ENCODE measurements at regions not wholly inside any gene's neighbourhood (a gene's known extent, or its start where the extent isn't known, plus 50 kb on each side); places are given as distances from the start of the nearest gene placed in this dataset.

DNA sequence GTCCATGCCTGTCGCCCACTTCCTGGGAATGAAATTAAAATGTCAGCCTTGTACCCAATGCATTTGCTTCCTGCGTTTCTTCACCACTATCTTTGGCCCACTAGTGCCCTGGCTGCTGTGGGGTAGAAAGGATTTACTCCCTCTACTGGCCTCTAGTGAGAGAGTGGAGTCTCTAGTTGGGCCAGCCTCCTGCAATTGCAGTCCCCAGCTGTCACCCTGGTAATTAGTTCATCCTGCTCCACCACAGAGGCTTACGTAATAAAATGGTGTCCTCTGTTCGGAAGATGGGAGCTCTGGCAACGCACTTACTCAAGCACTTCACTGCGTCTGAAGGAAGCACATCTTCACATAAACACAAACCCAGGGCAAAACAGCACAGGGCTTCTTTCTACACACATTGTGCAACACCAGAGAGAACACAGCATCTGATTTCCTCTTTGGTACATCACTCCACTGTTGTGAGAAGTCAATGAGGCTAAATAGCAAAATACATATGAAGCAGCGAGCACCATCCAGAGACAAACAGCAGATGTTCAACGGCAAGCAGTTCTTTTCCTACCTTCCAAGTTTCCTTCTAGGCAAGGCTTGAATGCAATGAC lies 274.6 kb downstream of the LRATD1 start:
- no peaks in the 10 kb centered on the region for H3K27me3 Mint-ChIP-seq (ENCODE audit: insufficient read depth, unreplicated experiment)
- POLR2A ChIA-PET = no interaction called here
- no peak overlapping the region for H3K4me3 Mint-ChIP-seq (ENCODE audit: unreplicated experiment)
- H3K27ac Mint-ChIP-seq (ENCODE audit: low read depth, unreplicated experiment) = no peak overlapping the region
- TF ChIP-seq, protein P1, sequence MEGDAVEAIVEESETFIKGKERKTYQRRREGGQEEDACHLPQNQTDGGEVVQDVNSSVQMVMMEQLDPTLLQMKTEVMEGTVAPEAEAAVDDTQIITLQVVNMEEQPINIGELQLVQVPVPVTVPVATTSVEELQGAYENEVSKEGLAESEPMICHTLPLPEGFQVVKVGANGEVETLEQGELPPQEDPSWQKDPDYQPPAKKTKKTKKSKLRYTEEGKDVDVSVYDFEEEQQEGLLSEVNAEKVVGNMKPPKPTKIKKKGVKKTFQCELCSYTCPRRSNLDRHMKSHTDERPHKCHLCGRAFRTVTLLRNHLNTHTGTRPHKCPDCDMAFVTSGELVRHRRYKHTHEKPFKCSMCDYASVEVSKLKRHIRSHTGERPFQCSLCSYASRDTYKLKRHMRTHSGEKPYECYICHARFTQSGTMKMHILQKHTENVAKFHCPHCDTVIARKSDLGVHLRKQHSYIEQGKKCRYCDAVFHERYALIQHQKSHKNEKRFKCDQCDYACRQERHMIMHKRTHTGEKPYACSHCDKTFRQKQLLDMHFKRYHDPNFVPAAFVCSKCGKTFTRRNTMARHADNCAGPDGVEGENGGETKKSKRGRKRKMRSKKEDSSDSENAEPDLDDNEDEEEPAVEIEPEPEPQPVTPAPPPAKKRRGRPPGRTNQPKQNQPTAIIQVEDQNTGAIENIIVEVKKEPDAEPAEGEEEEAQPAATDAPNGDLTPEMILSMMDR (IDR thresholded peaks at IDR 0.05; ENCODE audit: unreplicated experiment) = no peak
- DNase-seq (ENCODE audit: unreplicated experiment) = peak; percentile 27
- BruUV-seq (replicated peaks) = no TSS peak
- intact Hi-C loops (cut with micrococcal nuclease) = no loop called here
- no peaks in the 10 kb centered on the region for H3K36me3 Mint-ChIP-seq (ENCODE audit: insufficient read depth, unreplicated experiment)
- H3K9me3 Mint-ChIP-seq (ENCODE audit: unreplicated experiment) = no peaks in the 10 kb centered on the region
- no peaks in the 10 kb centered on the region for H3K4me1 Mint-ChIP-seq (ENCODE audit: insufficient read depth, unreplicated experiment)
- CTCF ChIA-PET = no interaction called here

DNA sequence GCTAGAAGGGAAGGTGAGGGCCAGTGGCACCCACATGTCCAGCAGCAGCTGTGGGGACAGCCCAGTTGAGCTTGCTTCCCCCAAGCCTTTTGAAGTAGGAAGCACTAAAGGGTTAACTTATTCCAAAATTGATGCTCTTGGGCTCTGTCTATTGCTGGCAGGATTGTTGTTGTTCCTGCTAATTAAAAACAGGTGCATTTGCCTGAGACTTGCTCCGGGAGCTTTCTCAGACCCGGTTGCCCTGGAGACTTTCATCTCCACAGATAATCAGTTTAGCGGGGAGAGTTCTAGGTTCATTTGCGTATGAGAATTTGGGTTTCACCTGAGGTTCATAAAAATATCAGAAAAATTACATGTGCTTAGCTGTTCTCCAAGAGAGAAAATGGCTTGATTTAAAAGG lies 277.3 kb downstream of the LRATD1 start:
- POLR2A ChIA-PET = interaction anchor here (0.6 kb wide), 1 partner anchor 1831 kb away, joined by 3 read pairs; no protein-coding TSS in a partner anchor

DNA sequence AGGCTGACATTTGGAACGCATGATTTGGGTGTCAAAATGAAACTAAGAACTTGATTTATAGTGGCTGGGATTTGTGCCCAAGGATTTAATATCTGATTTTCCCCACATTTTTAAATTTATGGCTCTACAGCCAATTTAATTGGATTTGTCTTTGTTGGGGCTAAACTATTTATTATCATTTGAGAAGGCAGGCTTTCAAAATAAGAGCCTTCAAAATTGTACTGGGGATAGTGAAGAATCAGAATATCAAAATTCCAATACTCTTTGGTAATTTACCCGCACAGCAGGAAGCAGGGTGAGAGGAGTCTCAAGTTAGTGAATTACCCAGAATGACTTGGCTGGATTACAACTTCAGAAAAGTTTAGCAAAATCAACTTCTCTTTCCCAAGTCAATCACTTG lies 278.1 kb downstream of the LRATD1 start:
- H3K36me3 Mint-ChIP-seq (ENCODE audit: insufficient read depth, unreplicated experiment) = no peaks in the 10 kb centered on the region
- DNase-seq (ENCODE audit: unreplicated experiment) = no peak
- no peaks in the 10 kb centered on the region for H3K27me3 Mint-ChIP-seq (ENCODE audit: insufficient read depth, unreplicated experiment)
- H3K9me3 Mint-ChIP-seq (ENCODE audit: unreplicated experiment) = peaks cover 7% of the 10 kb centered on the region
- BruUV-seq (replicated peaks) = no TSS peak
- ChIA-PET CTCF (no interaction called here), POLR2A (no interaction called here)
- H3K4me3 Mint-ChIP-seq (ENCODE audit: unreplicated experiment) = no peak overlapping the region
- intact Hi-C loops (cut with micrococcal nuclease) = loop anchor here (10.0 kb wide), 1 partner anchor 664 kb away; no protein-coding TSS in a partner anchor
- H3K27ac Mint-ChIP-seq (ENCODE audit: low read depth, unreplicated experiment) = no peak overlapping the region
- TF ChIP-seq, protein P1 (IDR thresholded peaks at IDR 0.05; ENCODE audit: unreplicated experiment) = no peak
- no peaks in the 10 kb centered on the region for H3K4me1 Mint-ChIP-seq (ENCODE audit: insufficient read depth, unreplicated experiment)

More for the DNA sequence above, 277.3 kb downstream of the LRATD1 start:
- Mint-ChIP-seq H3K4me3 (ENCODE audit: unreplicated experiment) (no peak overlapping the region), H3K27me3 (ENCODE audit: insufficient read depth, unreplicated experiment) (no peaks in the 10 kb centered on the region), H3K9me3 (ENCODE audit: unreplicated experiment) (peaks cover 3% of the 10 kb centered on the region), H3K4me1 (ENCODE audit: insufficient read depth, unreplicated experiment) (no peaks in the 10 kb centered on the region), H3K27ac (ENCODE audit: low read depth, unreplicated experiment) (no peak overlapping the region), H3K36me3 (ENCODE audit: insufficient read depth, unreplicated experiment) (no peaks in the 10 kb centered on the region)
- TF ChIP-seq, protein P1 (IDR thresholded peaks at IDR 0.05; ENCODE audit: unreplicated experiment) = no peak
- no TSS peak for BruUV-seq (replicated peaks)
- no peak for DNase-seq (ENCODE audit: unreplicated experiment)
- CTCF ChIA-PET = interaction anchor here (0.9 kb wide), 1 partner anchor 322 kb away, joined by 3 read pairs; no protein-coding TSS in a partner anchor
- intact Hi-C loops (cut with micrococcal nuclease) = loop anchor here (10.0 kb wide), 1 partner anchor 665 kb away; no protein-coding TSS in a partner anchor

DNA sequence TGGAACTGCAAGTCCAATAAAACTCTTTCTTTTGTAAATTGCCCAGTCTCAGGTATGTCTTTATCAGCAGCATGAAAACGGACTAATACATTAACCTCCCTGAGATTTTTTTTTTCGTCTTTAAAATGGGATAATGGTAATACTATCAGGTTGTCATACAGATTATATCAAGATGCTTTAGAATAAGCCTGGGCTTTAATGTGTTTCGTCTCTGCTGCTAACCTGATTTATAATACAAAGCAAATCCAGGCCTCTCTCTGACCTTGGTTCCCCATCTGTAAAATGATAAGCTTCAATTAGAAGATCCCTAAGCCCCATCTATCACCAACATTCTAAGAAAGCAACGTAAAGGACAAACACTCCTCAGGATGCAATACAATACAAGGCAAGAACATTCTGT lies 283.5 kb downstream of the LRATD1 start:
- H3K9me3 Mint-ChIP-seq (ENCODE audit: unreplicated experiment) = peaks cover 7% of the 10 kb centered on the region
- BruUV-seq (replicated peaks) = no TSS peak
- no peaks in the 10 kb centered on the region for H3K36me3 Mint-ChIP-seq (ENCODE audit: insufficient read depth, unreplicated experiment)
- TF ChIP-seq, protein P1 (IDR thresholded peaks at IDR 0.05; ENCODE audit: unreplicated experiment) = no peak
- POLR2A ChIA-PET = no interaction called here
- CTCF ChIA-PET = interaction anchor here (0.7 kb wide), 1 partner anchor 603 kb away, joined by 4 read pairs; no protein-coding TSS in a partner anchor
- intact Hi-C loops (cut with micrococcal nuclease) = loop anchor here (10.0 kb wide), 1 partner anchor 659 kb away; no protein-coding TSS in a partner anchor
- H3K27ac Mint-ChIP-seq (ENCODE audit: low read depth, unreplicated experiment) = no peak overlapping the region
- no peaks in the 10 kb centered on the region for H3K27me3 Mint-ChIP-seq (ENCODE audit: insufficient read depth, unreplicated experiment)
- no peaks in the 10 kb centered on the region for H3K4me1 Mint-ChIP-seq (ENCODE audit: insufficient read depth, unreplicated experiment)
- H3K4me3 Mint-ChIP-seq (ENCODE audit: unreplicated experiment) = no peak overlapping the region
- DNase-seq (ENCODE audit: unreplicated experiment) = no peak
